SKM-1 (cell line): ENCODE measurements at regions not wholly inside any gene's neighbourhood (a gene's known extent, or its start where the extent isn't known, plus 50 kb on each side); places are given as distances from the start of the nearest gene placed in this dataset.
A peak's percentile ranks its signal among the peaks of the same experiment; 100 is the strongest.

Experiments used
- DNase-seq: peaks from one replicate; lab custom pipeline; 2025; ENCODE audit not compliant: unreplicated experiment; lab: John Stamatoyannopoulos, UW

DNA sequence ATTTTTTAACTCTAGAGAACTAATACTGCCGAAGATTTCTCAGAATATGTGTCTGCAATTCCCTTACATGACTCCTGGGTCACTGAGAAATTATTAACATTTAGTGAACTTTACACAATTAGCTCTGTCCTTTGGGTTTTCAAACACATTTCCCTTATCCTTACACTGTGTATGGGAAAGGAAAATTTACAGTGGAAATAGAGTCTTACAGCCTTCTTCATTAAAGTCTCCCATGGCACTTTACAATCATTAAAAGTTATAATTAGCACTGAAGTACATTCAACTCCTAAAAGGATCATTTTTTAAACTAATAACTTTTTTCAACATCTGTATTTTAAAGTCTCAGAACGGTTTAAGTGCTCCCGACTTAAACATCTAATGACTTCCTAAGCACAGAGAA is 627.5 kb upstream of the TYRP1 start:
- no peak for DNase-seq

DNA sequence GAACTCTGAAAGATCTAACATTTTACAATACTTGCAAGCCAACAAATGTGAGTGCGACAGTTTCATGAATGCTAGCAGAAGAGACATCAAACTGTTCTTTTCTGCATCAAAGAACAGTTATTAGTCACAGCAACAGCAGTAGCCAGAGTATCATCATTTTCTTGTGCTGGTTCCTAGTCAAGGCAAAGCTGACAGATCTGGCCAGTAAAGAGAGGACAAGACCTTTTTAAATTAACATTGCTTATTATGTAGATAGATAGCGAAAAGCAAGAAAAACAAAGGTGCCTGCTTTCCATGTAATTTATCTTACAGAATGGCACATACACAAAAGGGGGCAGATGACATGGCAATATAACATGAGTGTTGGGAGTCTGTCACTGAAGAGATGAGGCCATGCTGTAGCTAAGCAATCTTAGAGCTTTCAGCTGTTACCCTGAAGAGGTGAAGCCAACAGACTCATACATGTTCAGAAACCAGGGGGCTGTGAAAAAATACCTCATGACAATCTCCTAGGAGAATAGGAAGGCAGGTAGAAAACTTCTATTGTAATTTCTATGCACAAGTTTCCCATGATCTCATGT is 626.6 kb upstream of the TYRP1 start:
- DNase-seq, result no peak

DNA sequence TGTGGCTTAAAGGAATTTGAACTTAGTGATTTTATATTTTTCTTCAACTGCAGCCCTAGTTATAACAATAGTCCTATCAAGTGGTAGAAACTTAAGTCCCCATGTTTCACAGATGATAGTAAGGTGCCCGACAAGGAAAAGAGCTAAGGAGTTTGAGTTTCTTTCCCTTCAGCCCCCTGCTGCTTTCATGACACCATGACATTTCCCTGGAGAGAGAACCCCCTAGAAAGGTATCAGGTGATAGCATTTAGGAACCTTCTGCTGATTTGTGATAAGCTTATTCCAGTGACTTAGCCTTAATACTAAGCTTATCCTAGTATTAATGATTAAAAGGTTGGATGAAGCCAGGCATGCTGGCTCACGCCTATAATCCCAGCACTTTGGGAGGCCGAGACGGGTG is 623.8 kb upstream of the TYRP1 start:
- DNase-seq, result no peak

DNA sequence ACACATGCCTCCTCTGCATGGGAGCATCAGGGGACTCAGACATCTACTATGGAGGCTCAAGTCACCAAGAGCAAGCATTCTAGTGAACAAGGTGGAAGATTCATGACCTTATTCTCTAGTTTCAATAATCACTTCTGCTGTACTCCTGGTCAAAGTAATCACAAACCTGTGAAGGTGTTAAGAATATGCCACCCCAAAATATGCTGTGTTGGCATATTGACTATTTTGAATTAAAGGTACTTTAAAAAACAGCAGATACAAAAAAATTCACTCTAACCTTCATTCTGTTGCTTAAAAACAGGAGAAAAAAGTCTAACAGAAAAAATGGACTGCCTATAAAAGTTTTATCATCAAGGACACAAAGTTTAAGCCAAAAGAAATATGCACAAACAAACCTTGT is 607.8 kb upstream of the TYRP1 start:
- DNase-seq, result no peak

DNA sequence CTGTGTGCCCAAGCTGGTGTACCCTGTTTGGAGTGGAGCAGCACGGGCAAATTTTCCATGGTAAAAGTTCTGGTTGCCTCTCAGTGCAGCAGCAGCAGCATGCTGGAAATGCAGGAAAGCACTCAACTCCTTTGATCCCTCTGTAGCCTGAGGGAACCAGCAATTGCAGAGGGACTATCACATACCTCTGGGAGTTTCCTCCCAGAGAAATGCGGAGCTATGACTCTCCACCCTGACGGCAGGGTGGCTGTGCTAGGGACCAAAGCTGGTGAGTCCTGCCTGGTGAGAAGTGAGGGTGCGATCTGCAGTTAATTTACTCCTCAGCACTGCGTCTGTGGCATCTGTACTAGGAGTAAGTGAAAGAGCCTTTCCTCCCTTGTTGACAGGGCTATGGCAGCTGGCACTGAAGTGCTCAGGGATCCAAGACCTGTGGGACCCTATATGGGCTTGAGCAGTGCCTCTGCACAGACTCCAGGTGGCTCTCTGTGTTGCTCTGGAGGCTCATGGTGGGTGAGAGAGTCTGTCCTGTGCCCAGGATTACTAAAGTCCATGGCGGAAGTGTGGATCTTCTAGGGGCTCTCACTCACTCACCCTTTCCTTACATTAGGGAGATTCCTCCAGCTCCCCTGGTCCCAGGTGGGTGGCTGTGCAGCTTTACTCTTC is 601.2 kb upstream of the TYRP1 start:
- no peak for DNase-seq

DNA sequence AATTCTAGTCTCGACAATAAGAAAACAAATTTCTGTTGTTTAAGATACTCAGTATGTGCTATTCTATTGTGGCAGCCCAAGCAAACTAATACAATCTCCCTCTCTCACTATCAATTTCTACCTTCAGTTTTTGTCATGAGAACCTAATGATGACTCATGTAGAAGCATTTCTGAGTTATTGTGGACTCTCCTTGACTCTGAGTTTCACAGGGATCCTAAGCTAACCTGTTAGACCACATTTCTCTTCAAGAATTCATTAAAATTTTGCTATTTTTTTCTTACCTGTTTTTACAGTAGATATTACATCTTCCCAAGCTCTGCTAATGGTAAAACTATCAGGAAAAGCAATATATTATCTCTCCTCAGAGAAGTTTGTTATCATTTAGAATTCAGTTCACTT is 599.1 kb upstream of the TYRP1 start:
- no peak for DNase-seq

DNA sequence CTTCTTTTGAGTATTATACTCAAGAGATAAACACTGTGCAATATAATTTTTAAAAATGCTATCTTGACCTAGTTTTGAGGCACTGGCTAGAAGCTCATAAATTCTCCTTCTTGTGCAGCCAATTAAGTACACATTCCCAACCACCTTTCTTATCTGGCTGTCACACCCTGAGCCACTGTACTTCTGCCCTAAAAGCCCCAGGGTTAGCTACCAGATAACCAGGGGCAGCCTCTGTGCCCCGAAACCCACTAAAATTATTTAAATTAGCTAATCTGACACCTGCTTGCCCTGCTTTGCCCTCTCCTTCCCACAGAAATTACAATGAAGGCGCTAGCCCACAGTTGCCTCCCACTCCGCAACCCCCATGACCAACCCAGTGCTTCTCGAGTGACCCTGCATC is 597.3 kb upstream of the TYRP1 start:
- DNase-seq, result no peak

DNA sequence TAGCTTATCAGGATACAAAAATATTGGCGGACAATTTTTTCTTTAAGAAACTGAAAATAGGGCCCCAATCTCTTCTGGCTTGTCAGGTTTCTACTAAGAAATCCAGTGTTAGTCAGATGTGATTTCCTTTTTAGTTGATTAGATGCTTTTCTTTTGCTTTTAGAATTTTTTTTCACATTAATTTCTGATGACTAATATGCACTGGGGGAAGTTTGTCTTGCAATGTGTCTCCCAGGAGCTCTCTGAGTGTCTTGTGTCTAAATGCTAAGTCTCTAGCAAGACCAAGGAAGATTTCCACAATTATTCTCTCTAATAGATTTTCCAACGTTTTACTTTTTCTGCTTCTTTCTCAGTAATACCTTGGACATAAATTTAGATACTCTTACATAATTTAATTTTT is 559.8 kb upstream of the TYRP1 start:
- DNase-seq, result no peak

DNA sequence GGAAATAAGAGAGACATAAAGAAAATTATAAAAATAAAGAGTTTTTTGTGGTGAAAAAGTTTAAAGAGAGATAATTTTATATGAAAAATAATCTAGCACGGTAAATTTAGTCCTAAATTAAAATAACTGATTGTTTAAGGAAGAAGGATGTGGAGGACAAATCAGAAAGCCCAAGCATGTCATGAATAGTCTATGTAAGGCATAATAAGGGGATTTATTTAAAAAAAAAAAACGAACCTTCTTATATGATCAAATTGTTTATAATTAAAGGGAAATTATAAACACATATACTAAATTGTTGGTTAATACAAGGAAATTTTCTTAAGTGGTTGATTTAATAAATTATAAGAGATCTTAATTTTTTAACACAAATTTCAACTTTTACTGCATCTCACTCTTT is 551.8 kb upstream of the TYRP1 start:
- no peak for DNase-seq

DNA sequence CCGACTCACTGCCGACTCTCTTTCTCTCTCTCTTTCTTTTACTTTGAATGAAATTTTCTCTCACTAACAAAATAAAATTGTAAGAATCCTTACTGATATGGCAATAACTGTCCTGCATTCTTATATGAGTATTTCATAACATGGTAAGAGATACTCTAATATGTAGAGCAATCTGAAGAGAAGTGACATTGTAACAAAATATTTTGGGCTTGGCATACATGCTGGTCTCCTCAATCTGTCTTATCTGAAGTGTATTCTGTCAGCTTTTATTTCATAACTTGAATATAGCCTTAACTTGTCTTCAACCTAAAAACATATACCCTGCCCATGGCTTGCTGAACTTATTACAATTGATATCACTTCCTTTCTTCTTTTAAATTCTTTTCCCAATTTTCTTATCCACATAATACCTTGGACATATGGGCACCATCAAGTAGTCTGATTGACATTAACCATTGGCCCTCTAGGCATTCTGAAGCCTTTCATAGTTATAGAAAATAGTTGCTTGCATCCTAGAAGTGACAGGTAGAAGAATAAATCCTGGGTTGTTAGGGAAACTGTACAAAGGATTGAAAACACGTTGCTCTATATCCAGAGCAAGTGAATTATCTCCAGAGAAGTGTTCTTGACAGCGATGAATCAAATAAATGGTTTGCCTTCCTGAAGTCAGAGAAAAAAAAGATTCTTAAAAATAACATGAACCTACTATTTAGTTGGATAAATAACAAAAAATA is 537.6 kb upstream of the TYRP1 start:
- no peak for DNase-seq

DNA sequence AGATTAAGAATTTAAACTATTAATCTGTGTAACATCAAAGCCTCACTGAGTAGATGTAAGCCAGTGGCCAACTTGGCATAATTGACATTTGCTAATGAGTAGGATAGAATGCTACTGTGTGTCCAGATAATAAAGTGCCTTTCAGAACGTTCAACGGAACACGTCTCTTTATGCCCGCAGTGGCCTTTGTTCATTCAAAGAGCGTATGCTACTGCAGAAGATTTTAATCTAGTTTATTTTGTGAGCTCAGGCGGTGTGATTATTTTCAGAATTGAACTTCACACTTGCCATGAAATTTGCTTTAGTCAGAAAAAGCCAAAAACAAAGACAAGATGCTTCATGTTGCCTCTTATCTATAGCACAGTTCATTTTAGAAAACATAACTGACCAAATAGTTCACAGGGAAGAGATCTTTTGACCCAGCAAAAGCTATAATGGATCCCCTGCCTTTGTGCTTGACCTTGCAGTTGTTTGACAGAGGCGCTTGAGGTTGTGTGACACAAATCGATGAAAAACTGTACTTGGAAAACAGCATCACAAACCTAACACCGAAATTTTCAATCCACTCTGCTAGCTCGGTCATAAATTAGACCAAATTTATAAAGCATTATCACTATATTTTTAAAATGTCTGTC is 530.9 kb upstream of the TYRP1 start:
- no peak for DNase-seq

DNA sequence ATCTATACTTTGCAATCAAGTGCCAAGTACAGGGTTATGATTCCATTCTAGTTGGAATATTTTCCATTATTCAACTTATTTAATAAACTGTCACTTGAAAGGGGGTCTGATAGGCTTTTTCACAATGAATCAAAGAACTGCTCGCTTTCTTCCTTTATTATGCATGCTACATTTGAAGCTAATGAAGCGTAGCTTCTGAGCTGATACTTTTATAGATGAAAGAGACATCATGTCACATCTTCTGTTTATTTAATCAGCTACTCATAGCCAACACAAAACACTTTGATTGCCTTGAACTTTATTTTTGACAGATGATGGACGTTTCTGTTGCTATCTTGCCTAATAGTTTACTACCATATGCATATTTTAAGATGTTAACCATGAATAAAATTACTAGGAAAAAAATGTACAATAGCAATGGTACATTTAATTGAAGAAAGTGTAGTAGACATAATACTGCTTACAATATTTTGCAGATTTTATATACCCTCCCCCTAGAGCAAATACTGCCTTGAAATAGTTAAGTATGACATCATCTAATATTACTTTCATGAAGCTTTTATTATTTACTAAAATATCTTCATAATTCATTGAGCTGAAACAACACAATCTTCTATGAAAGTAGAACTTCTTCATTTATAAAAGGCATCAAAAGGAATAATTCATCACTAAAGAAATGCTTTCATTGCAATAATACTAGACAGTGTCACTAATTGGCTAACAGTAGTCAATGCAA is 529.3 kb upstream of the TYRP1 start:
- DNase-seq, result no peak

DNA sequence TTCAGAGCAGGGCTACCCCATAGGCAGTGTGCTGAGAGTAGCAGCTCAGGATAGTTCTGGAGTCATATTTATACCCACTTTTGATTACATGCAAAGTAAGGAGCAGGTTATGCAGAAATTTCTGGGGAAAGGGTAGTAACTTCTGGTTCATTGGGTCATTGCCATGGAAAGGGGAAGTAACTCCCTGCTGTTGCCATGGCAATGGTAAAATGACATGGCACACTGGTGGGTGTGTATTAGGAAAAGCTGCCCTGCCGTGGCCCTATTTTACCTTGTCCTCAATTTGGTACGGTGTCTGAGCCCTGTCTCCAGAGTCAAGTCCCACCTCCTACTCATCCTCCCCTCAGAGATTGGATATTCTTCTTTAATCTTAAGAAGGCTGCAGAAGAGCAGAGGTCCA is 526.7 kb upstream of the TYRP1 start:
- DNase-seq, result peak; percentile 54

DNA sequence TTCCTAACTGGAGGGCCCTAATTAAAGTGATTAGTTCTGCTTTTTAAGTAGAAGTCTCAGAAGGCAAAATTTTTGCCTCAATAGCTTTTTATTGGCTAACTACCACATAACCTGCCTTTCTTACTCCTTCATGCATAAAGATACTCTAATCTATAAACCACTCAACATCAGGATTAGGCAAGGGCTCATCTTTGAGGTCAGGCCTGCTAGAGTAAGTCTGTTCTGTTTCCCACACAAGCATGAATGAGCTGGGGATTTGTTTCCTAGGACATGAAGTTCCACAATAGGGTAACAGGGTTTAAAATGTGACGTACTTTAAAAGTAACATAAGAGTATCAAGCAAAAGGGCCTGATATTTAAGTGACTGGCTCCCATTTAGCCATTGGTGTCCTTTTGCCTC is 522.7 kb upstream of the TYRP1 start:
- no peak for DNase-seq

DNA sequence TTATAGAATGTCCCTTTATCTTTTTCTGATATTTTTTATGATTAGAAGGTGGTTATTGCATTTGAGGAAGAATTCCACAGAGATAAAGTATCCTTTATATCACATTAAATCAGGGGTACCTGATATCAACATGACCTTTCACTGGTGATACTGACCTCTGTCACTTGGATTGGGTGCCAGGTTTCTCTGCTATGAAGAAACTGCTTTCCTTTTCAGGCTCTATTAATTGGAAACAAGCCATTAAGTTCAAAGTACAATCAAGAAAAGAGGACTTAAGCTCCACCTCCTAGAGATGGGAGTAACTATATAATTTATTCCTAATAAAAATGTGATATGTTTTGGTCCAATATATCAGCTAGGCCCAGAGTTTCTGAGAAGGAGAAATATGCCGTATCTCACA is 514.6 kb upstream of the TYRP1 start:
- DNase-seq, result no peak

DNA sequence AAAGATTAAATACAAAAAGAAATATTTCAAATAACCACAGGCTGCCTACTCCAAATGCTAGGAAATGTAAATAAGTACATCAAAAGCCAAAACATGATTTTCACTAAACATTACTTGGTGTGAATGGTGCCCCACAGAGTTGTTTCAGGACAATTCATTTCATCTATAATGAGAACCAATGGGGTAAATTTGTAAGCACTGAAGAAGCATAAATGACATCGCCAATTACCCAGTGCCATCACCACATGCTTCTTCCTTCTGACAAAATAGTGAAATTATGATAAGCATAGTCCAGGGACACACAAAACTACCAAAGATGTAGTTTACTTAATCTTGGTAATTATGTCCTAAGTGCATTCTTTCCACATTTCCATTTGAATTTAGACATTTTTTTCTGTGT is 510.4 kb upstream of the TYRP1 start:
- no peak for DNase-seq

DNA sequence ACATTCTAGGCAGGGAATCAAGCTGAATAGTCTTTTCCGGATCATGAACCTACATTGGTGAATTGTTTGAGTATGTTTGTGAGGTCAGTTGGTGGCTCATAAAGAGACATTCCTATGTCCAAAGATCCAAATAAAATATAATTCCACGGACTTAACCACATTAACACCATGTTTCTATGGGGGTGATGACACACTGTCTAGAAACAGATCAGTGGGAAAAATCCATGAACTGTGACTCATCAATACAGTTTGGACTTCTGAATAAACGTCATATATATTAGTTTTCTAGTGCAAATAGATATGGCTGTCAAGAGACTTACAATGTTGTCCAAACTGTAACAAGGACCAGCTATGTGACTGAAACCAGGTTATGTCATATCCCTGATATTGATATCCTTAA is 509.9 kb upstream of the TYRP1 start:
- no peak for DNase-seq

DNA sequence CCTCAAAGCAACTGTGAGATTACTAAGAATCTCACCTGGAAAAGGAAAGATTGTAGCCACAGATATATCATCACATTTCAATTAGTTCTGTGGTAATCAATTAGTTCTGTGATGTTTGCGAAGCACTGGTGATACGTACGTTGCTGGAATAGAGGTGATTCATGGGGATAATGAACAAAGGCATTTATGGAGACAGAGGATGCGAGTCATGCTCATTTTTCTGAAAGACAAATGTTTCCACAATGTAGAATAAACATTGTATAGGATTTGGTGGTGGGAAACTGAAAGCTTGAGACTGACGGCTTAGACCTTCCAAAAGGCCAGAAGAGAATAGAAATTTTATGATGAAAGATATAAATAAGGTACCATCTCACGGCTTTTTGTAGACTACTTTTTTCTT is 507.3 kb upstream of the TYRP1 start:
- no peak for DNase-seq

DNA sequence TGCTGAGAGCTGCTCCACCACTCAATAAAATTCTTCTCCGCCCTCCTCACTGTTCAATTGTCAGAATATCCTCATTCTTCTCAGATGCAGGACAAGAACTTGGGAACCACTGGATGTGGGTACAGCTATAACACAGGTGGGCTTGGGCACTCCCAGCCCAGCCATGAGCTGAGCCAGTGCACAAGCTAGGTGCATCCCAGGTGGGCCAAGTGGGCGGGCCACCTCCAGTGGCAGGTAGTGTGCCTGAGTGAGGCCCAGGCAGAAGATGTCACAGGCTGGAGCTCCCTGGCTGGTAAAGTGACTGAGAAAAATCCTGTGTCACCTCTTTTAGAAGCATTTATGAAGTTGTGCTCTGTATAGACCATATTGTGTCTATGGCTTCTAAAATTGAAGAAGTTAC is 501.6 kb upstream of the TYRP1 start:
- no peak for DNase-seq

DNA sequence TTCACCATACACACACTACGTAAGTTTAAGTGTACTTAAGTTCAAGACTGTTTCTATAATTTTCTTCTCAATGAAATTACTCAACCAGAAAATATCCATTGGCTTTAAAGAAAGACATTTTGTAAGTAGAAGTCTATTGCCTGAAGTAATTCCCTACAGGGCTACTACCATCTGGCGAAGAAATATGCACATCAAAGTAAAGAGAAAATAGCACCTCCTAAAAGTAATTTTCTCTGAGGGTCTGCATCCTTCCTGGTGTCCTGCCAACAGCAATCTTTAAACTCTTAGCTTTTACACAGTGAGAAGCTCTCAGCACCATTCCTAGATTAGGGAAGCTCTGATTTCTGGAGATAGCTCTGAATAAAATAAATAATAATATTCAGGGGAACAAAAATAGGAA is 498.5 kb upstream of the TYRP1 start:
- DNase-seq, result no peak

DNA sequence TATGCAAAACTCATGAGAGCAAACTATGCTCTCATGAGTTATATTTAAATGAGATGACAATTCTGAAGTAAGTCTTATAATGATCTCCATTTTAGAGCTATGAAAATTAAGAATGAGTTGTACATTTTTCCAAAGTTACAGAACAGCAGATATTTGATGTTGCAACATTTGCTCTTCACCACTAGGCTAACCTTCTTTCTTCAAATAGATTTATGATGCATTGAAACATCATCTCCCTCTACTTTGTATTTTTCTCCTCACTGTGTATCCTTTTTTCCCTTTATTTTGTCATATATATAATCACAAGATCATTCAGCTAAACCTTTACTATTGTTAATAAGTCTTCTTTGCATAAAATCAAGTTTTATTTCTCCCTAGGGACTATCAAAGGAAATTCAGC is 497.7 kb upstream of the TYRP1 start:
- DNase-seq, result no peak

DNA sequence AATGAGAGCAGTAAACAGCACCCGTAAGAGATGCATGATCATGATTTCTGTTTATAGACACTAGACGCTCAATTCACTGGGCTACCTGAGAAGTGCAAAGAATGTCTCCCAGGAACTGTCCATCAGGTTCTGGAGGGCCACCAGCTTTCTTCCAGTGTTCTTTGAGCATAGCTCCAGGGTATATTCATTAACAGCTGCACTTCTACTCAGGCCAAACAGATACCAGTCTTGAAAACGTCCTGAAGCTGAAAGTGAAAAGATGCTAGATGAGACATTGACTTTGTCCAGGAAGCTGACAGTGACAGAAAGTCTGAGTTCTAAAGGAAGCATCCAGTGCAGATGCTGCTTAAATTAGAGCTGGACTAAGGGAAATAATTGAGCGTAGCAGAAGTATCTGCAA is 488.7 kb upstream of the TYRP1 start:
- DNase-seq, result no peak
